Stimulated activated CD8-positive, alpha-beta memory T cell treated with anti-CD3 and anti-CD28 coated beads, Interleukin-15, amount 100 ng/mL, for 1 hour (primary cell): ENCODE measurements at regions not wholly inside any gene's neighbourhood (a gene's known extent, or its start where the extent isn't known, plus 50 kb on each side); places are given as distances from the start of the nearest gene placed in this dataset.

Experiments used
- DNase-seq: peaks from one replicate; pipeline ENCODE4 v3.0.0-alpha.2; 2020; ENCODE audit warnings: low read depth

DNA sequence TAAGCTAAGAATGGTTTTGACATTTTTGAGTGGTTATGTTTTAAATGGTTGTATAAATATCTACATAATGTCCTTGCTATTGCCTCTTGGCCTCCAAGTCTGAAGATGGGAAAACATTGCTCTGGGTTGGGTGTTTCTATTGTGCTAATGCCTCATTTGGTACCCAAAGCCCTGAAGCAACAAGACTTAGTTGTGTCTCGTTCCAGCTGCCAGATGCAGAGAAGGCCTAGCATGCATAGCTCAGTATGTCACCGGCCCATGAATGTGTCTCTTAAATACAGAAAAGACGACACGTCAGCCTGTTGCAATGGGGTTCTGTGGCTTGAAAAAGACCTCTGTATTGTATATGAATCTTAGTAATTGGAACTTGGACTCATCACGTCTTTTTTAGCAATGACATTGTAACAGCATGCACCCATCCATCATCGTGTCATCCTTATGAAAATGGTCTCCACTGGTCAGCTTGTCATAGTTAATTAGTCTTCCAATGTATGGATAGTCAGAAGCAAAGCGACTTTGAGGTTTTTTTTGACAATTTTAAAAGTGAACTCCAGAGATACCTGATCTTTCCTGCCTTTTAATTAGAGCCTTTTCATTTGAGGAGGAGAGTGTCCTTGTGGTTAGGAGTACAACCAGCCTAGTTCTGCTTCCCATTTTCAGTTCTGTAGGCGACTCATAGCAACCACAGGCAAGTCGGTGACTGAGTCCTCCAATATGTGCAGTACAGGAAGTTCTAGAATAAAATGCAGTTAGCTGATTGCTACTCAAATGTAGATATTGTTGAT, 126.4 kb upstream of the GATB start:
- no peak for DNase-seq

- DNase-seq: no peak
Observed at GRCh38 chr4:151885123-151885522, 124.3 kb upstream of the GATB start.

GRCh38 chr4:151883747-151884146, 122.9 kb upstream of the GATB start:
- DNase-seq: no peak

GRCh38 chr4:151882072-151882803, 121.4 kb upstream of the GATB start:
- DNase-seq: no peak

DNA sequence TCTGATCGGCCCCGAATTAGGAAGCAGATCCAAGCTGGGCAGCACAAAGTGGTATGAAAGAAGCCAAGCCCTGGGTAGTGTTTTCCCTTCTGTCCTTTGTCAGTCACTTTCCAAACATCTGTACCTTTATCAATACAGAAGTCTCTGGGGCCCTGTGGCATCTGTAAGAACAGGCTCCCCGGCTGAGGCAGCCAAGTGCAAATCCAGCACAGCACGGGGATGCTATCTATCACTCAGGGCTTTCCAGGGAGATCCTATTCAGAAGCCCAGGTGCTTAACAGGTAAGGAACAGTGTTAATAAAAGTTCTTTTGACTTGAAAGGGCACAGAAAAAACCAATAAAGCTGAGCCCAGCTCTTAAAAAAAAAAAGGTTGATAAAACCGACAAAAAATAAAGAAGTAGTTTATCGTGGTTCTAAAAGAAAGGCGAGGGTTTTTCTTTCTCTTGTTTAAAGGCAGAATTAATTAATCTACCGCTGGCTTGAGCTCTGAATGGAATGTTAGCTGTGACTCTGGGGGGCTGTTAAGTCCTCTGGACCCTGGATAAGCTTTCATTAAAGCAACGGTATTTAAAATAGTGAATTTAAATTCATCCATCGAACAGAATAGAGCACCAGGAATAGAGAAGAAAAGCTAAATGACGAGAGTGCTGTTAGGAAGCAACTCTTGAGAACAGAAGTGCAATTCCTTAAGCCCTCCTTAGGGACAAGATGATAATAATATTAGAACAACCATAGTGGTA, 119.1 kb upstream of the GATB start:
- DNase-seq: no peak

DNA sequence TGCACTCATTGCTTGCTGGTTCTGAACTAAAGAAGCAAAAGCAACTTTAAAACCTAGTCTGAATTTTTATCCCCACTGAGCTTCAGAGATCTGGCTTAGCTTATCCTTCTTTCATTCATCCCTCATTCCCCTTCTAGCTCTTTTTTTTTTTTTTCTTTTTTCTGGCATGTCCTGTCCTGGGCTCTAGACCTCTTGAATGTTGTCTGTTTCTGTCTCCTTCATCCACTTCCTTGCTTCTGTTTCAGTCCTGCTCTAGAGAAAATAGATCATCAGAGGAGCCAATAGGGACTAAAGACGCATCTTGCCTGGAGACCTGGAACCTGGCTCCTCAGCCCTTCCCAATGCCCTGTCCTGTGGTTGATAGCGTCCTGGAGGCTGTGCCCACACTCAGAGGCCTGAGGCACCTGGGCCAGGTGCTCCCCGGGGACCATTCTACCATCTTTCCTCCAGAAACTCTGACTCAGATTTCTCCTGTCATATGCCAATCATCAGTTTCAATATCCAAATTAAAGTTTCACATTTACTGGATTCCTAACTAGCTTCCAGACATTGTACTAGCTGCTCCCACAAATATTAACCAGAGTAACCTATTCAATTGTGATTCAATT, 115.7 kb upstream of the GATB start:
- DNase-seq: no peak

- DNase-seq: no peak
Observed at GRCh38 chr4:151874328-151874727, 113.5 kb upstream of the GATB start.

DNA sequence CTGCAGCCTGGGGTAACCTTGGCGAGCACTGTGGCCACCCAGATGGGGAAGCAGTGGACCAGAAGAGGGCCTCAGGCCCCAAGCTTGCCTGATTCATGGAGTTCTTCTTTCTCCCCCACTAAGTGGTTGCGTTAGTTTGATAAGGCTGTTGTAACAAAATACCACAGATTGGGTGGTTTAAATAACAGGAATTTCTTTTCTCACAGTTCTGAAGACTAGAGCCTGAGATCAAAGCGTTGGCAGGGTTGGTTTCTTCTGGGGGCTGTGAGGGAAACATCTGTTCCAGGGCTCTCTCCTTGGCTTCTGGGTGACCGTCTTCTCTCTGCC, 105.7 kb upstream of the GATB start:
- DNase-seq: no peak

DNA sequence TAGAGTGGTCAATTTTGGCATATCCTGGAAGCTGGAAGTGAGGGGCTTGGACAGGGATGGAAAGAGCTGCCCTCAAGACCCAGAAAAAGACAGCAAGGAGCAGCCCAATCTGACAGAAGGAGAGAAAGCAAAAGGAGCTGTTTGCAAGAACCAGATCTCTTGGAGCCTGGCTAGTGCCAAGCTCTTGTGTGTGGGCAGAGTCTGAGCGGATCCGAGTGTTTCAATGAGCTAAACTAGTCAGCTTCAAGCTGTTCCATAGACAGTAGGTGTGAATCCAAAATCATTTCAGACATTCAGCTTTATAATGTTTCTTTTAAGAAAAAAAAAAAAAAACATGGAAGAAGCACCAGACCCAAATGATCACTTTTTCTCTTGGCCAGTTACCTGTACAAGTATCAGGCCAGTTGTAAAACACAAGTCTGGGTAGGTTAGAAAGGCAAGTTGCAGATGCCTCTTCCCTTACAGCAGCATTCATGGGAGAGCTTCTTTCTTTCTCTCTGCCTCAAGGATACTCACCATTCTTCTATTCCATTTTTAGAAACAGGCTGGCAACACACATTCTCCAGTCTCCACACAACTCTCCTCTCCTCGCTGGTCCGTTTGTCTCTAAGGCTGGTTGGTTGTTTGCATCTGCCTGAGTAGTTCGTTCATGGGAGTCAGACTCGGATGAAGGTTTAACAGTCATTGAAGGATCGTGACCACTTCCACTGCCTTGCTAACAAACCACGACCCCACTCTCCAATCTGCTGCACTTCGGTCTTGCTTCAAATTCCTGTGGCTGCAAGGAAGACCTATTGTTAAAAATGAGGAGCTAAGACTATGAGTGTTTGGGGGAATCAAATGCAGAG, 105.2 kb upstream of the GATB start:
- DNase-seq: no peak

DNA sequence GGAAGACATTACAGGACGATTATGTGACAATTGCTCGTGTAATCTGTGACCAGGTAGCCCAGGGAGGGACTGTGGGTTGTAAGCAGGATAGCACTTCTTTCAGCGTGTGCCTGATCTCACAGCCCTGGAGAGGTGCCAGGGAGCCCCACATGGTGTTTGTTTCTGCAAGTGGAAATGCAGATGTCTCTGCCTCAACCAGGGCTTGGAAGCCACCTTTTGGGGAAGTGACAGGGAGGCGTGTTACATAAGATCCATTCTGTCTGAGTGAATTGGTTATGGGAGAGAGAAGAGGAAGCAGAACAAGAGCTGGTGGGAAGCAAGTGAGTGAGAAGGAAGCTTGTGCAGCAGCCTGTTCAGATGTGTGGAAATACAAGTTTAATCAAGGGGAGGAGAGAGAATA, 104.5 kb upstream of the GATB start:
- no peak for DNase-seq

- DNase-seq: no peak
Observed at GRCh38 chr4:151864068-151864467, 103.3 kb upstream of the GATB start.

- no peak for DNase-seq
Observed at GRCh38 chr4:151862766-151863165, 102.0 kb upstream of the GATB start.

GRCh38 chr4:151860561-151861093, 99.8 kb upstream of the GATB start:
- DNase-seq: no peak

DNA sequence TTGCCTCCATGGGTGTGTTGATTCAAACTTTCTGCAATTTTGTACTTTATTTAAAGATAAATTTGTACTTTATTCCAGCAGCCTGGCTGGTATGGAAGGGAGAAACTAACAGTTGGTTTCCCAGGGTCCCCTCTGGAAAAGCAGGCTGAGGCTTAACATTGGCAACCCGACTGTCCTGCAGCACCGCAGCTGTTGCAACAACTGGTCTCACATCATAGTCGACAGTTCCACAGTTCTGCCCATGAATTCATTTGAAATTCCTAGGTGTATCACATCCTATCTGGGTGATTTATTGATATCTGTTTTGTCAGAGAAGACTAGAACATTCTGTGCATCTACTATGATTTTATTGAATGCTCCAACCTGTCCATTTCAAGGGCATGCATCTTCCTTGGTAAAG, 98.8 kb upstream of the GATB start:
- no peak for DNase-seq

GRCh38 chr4:151858356-151858755, 97.5 kb upstream of the GATB start:
- no peak for DNase-seq

GRCh38 chr4:151857368-151857767, 96.6 kb upstream of the GATB start:
- no peak for DNase-seq

DNA sequence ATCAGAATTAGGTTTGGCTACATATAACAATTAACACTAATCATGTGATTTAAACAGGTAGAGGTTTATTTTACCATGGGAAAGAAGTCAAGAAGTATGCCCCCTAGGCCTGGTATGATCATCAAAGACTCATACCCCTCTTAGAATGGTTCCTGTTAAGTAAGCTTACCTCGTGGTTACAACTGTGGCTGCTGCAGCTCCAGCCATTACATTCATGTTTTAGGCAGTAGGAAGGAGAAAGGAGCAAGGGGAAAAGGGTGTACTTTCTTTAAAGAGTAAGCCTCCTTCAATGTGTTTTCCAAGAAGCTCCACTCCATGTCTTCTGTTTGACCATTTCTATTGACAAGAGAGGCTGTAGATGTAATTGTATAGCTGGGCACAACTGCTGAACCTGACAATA, 94.9 kb upstream of the GATB start:
- no peak for DNase-seq

DNA sequence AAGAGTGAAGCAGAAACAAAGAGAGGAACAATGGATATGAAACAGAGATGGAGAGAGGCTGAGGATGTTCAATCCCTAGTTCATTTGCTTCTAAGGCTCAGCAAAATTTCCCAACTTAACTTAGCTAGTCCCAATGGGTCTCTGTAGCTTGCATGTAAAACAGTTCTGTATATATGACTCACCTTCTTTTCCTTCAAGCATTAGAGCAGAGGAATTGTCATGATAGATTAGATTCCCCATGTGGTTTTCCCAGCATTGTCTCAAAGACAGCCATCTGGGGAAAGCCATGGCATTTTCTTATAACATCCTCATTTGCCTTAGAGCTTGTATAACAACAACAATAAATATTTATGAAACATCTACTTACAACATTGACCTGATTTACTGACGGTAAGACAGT, 93.9 kb upstream of the GATB start:
- no peak for DNase-seq

- DNase-seq: no peak
Observed at GRCh38 chr4:151853034-151853433, 92.2 kb upstream of the GATB start.

GRCh38 chr4:151852202-151852601, 91.4 kb upstream of the GATB start:
- DNase-seq: no peak

DNA sequence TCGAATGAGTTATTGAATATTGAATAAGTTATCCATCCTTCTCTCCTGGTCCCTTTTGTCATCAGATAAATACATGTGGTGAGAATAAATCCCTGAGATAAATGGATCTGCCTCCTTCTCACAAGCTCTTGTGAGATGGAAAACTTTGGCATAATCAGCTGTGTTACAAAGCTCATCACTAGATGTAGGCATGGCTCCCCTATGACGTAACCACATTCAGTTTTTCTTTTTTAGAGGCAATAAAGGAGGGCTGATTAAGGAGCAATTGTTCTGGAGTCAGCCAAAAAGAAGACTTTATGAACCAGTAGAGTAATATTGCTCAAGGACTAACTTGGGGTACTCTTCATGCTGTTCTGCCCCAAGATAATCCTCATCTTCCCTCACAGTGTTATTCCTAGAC, 90.5 kb upstream of the GATB start:
- DNase-seq: no peak

DNA sequence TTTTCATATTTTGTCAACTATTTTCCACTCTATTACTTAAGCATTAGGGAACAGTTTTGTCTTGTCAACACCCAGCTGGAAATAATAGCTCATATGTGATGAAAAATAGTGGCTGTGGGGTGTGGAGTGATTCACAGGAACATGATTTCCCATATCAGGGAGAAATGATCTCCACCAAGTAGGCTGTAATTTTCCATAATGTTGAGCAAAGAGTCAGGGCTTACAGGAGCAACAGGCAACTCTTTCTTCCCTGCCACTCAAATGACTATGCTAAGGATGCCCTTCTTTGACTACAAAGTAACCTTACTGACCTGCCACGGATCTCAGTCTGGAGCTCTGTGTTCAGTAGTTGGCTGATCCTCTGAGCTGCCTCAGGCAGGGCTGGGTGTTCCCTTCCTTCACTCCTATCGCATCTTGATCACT, 90.0 kb upstream of the GATB start:
- DNase-seq: no peak
